HEK293 (cell line): ENCODE measurements at regions not wholly inside any gene's neighbourhood (a gene's known extent, or its start where the extent isn't known, plus 50 kb on each side); places are given as distances from the start of the nearest gene placed in this dataset.
A peak's percentile ranks its signal among the peaks of the same experiment; 100 is the strongest.

Source experiments
- CTCF ChIA-PET: fragments of 350-600 bp; formaldehyde crosslinking; extraction: SDS; loops from one replicate; lab custom pipeline; 2021; ENCODE audit warnings: antibody characterized with exemption; lab: Yijun Ruan, JAX
- POLR2A ChIA-PET: fragments of 300-600 bp; formaldehyde crosslinking; extraction: SDS; loops from one replicate; lab custom pipeline; 2020; ENCODE audit warnings: antibody characterized with exemption, inconsistent platforms; lab: Yijun Ruan, JAX
- H3K27ac ChIP-seq: fragments of 200-500 bp; sonication (Bioruptor generic); 2 replicates; pipeline ENCODE4 v1.5.1; 2014; ENCODE audit warnings: low read depth, low read length, control low read depth, inconsistent platforms; ENCODE audit errors: extremely low read depth
- H3K36me3 ChIP-seq, 2 experiments: fragments of 200-500 bp in 1 of 2; sonication (Bioruptor generic) in 1 of 2; 1 replicate in 1 of 2; 2 replicates in 1 of 2; pipeline ENCODE4 v1.5.1; 2014 to 2017; ENCODE audit warnings: inconsistent platforms in 2 of 2, low read length in 2 of 2; ENCODE audit not compliant: control insufficient read depth in 2 of 2, insufficient read depth in 1 of 2
- H3K4me1 ChIP-seq: fragments of 200-500 bp; sonication (Bioruptor generic); 2 replicates; pipeline ENCODE4 v1.5.1; 2014; ENCODE audit warnings: mild to moderate bottlenecking, low read length, inconsistent platforms; ENCODE audit not compliant: control insufficient read depth, insufficient read depth
- H3K4me3 ChIP-seq: 2 replicates; pipeline ENCODE4 v1.5.1; 2011; ENCODE audit warnings: low read depth, mild to moderate bottlenecking, control low read depth, low read length, moderate library complexity
- H3K9me3 ChIP-seq: fragments of 200-500 bp; sonication (Bioruptor generic); 2 replicates; pipeline ENCODE4 v1.5.1; 2014; ENCODE audit warnings: low read depth, low read length, inconsistent platforms; ENCODE audit not compliant: control insufficient read depth, insufficient read depth
- EGR2 ChIP-seq: fragments of 450-650 bp; formaldehyde crosslinking; IDR thresholded peaks from 2 replicates; pipeline ENCODE4 v1.5.1; 2016; ENCODE audit warnings: low read depth, missing biosample characterization, missing genetic modification characterization
- GLIS1 ChIP-seq: fragments of 450-650 bp; formaldehyde crosslinking; IDR thresholded peaks from 2 replicates; pipeline ENCODE4 v1.5.1; 2016; ENCODE audit warnings: missing biosample characterization, missing genetic modification characterization
- MEIS1 ChIP-seq: sonication (generic); formaldehyde crosslinking; IDR thresholded peaks from 2 replicates; pipeline ENCODE4 v1.8.1; 2022; ENCODE audit warnings: missing genetic modification reagents, mild to moderate bottlenecking, borderline replicate concordance
- TCF7L2 ChIP-seq: IDR thresholded peaks from 2 replicates; pipeline ENCODE4 v1.6.1; 2011; ENCODE audit warnings: low read depth, mild to moderate bottlenecking, inconsistent platforms, low read length, moderate library complexity, borderline replicate concordance
- ZFHX2 ChIP-seq: fragments of 450-650 bp; formaldehyde crosslinking; conservative IDR thresholded peaks from 2 replicates; pipeline ENCODE4 v1.5.1; 2016; ENCODE audit warnings: missing biosample characterization, missing genetic modification characterization
- ZNF292 ChIP-seq: fragments of 450-650 bp; formaldehyde crosslinking; IDR thresholded peaks from 2 replicates; pipeline ENCODE4 v1.5.1; 2016; ENCODE audit warnings: low read depth, missing biosample characterization, missing genetic modification characterization, borderline replicate concordance
- ZNF423 ChIP-seq: fragments of 450-650 bp; formaldehyde crosslinking; IDR thresholded peaks from 2 replicates; pipeline ENCODE4 v1.5.1; 2016; ENCODE audit warnings: missing biosample characterization, missing genetic modification characterization
- ZNF571 ChIP-seq: fragments of 450-650 bp; formaldehyde crosslinking; IDR thresholded peaks from 2 replicates; pipeline ENCODE4 v1.5.0; 2017; ENCODE audit warnings: missing biosample characterization, missing genetic modification characterization
- ZNF654 ChIP-seq: fragments of 450-650 bp; formaldehyde crosslinking; IDR thresholded peaks from 2 replicates; pipeline ENCODE4 v1.5.1; 2016; ENCODE audit warnings: low read depth, missing biosample characterization, missing genetic modification characterization
- ZNF707 ChIP-seq: fragments of 450-650 bp; formaldehyde crosslinking; IDR thresholded peaks from 2 replicates; pipeline ENCODE4 v1.5.1; 2016; ENCODE audit warnings: missing biosample characterization, missing genetic modification characterization
- ZNF785 ChIP-seq: fragments of 450-650 bp; formaldehyde crosslinking; IDR thresholded peaks from 2 replicates; pipeline ENCODE4 v1.5.1; 2016; ENCODE audit warnings: missing biosample characterization, missing genetic modification characterization
- ZNF830 ChIP-seq: fragments of 450-650 bp; IDR thresholded peaks from 2 replicates; pipeline ENCODE4 v1.5.0; 2018; ENCODE audit warnings: missing biosample characterization, missing genetic modification characterization, low read depth, mild to moderate bottlenecking, moderate library complexity
- TF ChIP-seq, protein P1 (sequence below): fragments of 450-650 bp; IDR thresholded peaks from 2 replicates; pipeline ENCODE4 v1.5.1; 2018; ENCODE audit warnings: missing biosample characterization, mild to moderate bottlenecking, missing genetic modification characterization
- TF ChIP-seq, protein P2 (sequence below): fragments of 450-650 bp; formaldehyde crosslinking; IDR thresholded peaks from 2 replicates; pipeline ENCODE4 v1.5.1; 2016; ENCODE audit warnings: missing biosample characterization, missing genetic modification characterization
- TF ChIP-seq, protein P3 (sequence below): fragments of 450-650 bp; formaldehyde crosslinking; IDR thresholded peaks from 2 replicates; pipeline ENCODE4 v1.5.1; 2017; ENCODE audit warnings: missing biosample characterization, missing genetic modification characterization

DNA sequence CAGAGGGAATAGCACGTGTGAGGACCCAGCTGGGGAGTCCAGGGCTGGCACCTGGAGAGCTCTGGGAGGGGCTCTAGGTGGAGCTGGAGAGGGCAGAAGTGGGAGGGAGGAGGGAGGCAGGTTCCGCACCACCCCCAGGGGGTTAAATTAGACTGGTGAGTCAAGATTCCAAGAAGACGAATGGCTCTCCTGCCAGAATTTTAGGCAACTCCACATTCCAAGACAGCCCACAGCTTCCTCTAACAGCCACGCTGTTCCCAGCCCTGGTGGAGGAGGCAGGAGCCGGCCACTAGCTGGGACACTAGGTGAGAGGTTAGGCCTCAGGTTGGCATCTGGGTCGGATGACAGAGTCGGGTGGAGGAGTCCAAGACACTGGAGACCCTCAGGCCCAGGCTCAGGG, 60.2 kb downstream of the TFAP2C start:
- Histone ChIP-seq H3K9me3 (no peaks in the 10 kb centered on the region), H3K36me3 (no peaks in the 10 kb centered on the region), H3K27ac (no peak overlapping the region), H3K4me1 (no peaks in the 10 kb centered on the region), H3K4me3 (no peak overlapping the region)
- POLR2A ChIA-PET: interaction anchor here (0.6 kb wide), 1 partner anchor 79 kb away, joined by 5 read pairs; no protein-coding TSS in a partner anchor
- TF ChIP-seq MEIS1 (CRISPR knock-in tag): no peak
- TF ChIP-seq ZFHX2: peak; percentile 21; the same call in 1 of the 2 replicates
- peak; percentile 51; the same call in 1 of the 2 replicates for TF ChIP-seq EGR2 (tag by site-specific recombination)
- CTCF ChIA-PET: interaction anchor here (0.8 kb wide), 1 partner anchor 285 kb away, joined by 3 read pairs; no protein-coding TSS in a partner anchor

DNA sequence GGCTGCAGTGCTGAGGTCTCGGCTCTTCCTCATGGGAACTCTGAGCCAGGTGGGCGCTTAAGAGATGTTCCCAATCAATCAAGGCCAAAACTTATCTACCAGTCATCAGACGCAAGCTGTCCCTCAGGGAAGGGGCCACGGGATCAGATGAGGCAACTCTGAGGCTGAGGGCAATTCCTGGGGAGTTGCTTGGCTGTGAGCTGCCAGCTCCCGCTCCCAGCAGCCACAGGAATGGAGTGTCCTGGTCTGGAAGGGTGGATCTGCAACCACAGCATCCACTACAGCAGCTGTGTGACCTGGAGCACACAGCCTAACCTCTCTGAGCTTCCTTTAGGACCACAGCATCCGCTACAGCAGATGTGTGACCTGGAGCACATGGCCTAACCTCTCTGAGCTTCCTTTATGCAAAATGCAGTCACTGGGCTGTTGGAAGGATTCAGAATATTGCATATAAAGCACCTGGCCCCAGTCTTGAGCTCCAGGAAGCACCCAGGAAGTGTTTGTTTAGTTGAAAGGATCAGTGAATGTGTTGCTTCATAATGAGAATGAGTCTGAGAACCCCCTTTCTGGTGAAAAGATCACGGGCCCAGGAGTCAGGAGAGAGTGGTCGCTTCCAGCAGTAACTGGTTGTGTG, 60.9 kb downstream of the TFAP2C start:
- Histone ChIP-seq H3K27ac (no peak overlapping the region), H3K4me3 (no peak overlapping the region), H3K36me3 (no peaks in the 10 kb centered on the region), H3K9me3 (no peaks in the 10 kb centered on the region), H3K4me1 (no peaks in the 10 kb centered on the region)
- POLR2A ChIA-PET: interaction anchor here (0.6 kb wide), 1 partner anchor 80 kb away, joined by 5 read pairs; no protein-coding TSS in a partner anchor
- CTCF ChIA-PET: interaction anchor here (0.9 kb wide), 1 partner anchor 140 kb away, joined by 3 read pairs; no protein-coding TSS in a partner anchor
- TF ChIP-seq TCF7L2 (no peak), ZNF707 (no peak), ZNF654 (no peak), GLIS1 (tag by site-specific recombination) (no peak), ZNF785 (no peak), ZNF830 (tag by site-specific recombination) (no peak), ZNF423 (tag by site-specific recombination) (no peak), ZNF292 (tag by site-specific recombination) (no peak), ZNF571 (tag by site-specific recombination) (no peak)
- TF ChIP-seq, protein P1, sequence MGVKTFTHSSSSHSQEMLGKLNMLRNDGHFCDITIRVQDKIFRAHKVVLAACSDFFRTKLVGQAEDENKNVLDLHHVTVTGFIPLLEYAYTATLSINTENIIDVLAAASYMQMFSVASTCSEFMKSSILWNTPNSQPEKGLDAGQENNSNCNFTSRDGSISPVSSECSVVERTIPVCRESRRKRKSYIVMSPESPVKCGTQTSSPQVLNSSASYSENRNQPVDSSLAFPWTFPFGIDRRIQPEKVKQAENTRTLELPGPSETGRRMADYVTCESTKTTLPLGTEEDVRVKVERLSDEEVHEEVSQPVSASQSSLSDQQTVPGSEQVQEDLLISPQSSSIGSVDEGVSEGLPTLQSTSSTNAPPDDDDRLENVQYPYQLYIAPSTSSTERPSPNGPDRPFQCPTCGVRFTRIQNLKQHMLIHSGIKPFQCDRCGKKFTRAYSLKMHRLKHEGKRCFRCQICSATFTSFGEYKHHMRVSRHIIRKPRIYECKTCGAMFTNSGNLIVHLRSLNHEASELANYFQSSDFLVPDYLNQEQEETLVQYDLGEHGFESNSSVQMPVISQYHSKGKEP: no peak
- TF ChIP-seq, protein P2, sequence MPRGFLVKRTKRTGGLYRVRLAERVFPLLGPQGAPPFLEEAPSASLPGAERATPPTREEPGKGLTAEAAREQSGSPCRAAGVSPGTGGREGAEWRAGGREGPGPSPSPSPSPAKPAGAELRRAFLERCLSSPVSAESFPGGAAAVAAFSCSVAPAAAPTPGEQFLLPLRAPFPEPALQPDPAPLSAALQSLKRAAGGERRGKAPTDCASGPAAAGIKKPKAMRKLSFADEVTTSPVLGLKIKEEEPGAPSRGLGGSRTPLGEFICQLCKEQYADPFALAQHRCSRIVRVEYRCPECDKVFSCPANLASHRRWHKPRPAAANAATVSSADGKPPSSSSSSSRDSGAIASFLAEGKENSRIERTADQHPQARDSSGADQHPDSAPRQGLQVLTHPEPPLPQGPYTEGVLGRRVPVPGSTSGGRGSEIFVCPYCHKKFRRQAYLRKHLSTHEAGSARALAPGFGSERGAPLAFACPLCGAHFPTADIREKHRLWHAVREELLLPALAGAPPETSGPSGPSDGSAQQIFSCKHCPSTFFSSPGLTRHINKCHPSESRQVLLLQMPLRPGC (tag by site-specific recombination): no peak
- TF ChIP-seq, protein P3, sequence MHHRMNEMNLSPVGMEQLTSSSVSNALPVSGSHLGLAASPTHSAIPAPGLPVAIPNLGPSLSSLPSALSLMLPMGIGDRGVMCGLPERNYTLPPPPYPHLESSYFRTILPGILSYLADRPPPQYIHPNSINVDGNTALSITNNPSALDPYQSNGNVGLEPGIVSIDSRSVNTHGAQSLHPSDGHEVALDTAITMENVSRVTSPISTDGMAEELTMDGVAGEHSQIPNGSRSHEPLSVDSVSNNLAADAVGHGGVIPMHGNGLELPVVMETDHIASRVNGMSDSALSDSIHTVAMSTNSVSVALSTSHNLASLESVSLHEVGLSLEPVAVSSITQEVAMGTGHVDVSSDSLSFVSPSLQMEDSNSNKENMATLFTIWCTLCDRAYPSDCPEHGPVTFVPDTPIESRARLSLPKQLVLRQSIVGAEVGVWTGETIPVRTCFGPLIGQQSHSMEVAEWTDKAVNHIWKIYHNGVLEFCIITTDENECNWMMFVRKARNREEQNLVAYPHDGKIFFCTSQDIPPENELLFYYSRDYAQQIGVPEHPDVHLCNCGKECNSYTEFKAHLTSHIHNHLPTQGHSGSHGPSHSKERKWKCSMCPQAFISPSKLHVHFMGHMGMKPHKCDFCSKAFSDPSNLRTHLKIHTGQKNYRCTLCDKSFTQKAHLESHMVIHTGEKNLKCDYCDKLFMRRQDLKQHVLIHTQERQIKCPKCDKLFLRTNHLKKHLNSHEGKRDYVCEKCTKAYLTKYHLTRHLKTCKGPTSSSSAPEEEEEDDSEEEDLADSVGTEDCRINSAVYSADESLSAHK (tag by site-specific recombination): no peak
